ENCODE measurements at regions not wholly inside any gene's neighbourhood (a gene's known extent, or its start where the extent isn't known, plus 50 kb on each side); places are given as distances from the start of the nearest gene placed in this dataset.

DNA sequence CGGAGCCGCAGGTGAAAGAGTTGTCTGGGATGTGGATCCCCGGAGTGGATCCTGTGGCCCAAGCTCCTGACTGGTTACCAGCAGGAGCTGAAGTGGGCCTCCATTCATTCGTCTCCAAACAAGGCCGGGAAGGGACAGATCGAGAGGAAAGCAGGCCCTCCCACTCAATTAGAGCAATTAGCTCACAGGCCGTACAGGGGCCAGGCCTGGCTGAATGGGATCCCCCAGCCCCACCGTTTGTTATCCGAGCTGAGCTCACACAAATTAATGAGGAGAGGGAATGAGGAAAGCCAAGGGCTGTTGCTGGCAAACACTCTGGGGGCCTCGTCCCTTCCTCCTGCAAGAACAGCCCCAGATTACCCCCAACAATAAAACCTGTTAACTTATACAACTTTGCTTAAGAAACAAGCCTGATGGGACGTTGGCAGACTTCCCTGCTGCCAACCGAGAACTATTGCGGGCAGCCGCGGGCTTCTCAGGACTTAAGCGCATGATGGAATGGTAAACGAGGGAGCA, 338.0 kb downstream of the BCL11A start:
- no peak for TF ChIP-seq CTCF (IDR thresholded peaks at IDR 0.05; ENCODE audit: insufficient read depth, low read length, poor library complexity, severe bottlenecking)
- no peak for TF ChIP-seq EZH2phosphoT487 (conservative IDR thresholded peaks at IDR 0.05; ENCODE audit: low read length)
